ENCODE measurements at regions not wholly inside any gene's neighbourhood (a gene's known extent, or its start where the extent isn't known, plus 50 kb on each side); places are given as distances from the start of the nearest gene placed in this dataset.

GRCh38 chr7:132680590-132680989 is 104.3 kb upstream of the PLXNA4 start:
- ATAC-seq, result no peak
- TF ChIP-seq, protein P1, sequence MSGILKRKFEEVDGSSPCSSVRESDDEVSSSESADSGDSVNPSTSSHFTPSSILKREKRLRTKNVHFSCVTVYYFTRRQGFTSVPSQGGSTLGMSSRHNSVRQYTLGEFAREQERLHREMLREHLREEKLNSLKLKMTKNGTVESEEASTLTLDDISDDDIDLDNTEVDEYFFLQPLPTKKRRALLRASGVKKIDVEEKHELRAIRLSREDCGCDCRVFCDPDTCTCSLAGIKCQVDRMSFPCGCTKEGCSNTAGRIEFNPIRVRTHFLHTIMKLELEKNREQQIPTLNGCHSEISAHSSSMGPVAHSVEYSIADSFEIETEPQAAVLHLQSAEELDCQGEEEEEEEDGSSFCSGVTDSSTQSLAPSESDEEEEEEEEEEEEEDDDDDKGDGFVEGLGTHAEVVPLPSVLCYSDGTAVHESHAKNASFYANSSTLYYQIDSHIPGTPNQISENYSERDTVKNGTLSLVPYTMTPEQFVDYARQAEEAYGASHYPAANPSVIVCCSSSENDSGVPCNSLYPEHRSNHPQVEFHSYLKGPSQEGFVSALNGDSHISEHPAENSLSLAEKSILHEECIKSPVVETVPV (CRISPR knock-in tag; IDR thresholded peaks at IDR 0.05), result no peak
- TF ChIP-seq ZNF70 (CRISPR knock-in tag; IDR thresholded peaks at IDR 0.05), result no peak
- TF ChIP-seq TCF4 (CRISPR knock-in tag; IDR thresholded peaks at IDR 0.05; ENCODE audit: borderline replicate concordance), result no peak
- TF ChIP-seq GLIS3 (CRISPR knock-in tag; IDR thresholded peaks at IDR 0.05), result no peak
- TF ChIP-seq CREB5 (CRISPR knock-in tag; IDR thresholded peaks at IDR 0.05; ENCODE audit: low read depth), result no peak
- no peak for TF ChIP-seq ZC3H10 (CRISPR knock-in tag; IDR thresholded peaks at IDR 0.05)
- TF ChIP-seq ZFP30 (CRISPR knock-in tag; IDR thresholded peaks at IDR 0.05), result no peak

GRCh38 chr7:132678656-132679055 is 102.4 kb upstream of the PLXNA4 start:
- TF ChIP-seq OSR1 (CRISPR knock-in tag; IDR thresholded peaks at IDR 0.05) (no peak), ZNF70 (CRISPR knock-in tag; IDR thresholded peaks at IDR 0.05) (no peak), POU6F1 (CRISPR knock-in tag; IDR thresholded peaks at IDR 0.05; ENCODE audit: borderline replicate concordance, low read depth) (no peak), PPARA (CRISPR knock-in tag; IDR thresholded peaks at IDR 0.05; ENCODE audit: borderline replicate concordance) (no peak), CSDC2 (CRISPR knock-in tag; IDR thresholded peaks at IDR 0.05) (no peak), PATZ1 (CRISPR knock-in tag; IDR thresholded peaks at IDR 0.05; ENCODE audit: borderline replicate concordance) (no peak), CREB5 (CRISPR knock-in tag; IDR thresholded peaks at IDR 0.05; ENCODE audit: low read depth) (no peak), BACH2 (CRISPR knock-in tag; IDR thresholded peaks at IDR 0.05; ENCODE audit: borderline replicate concordance) (no peak), ZNF8 (CRISPR knock-in tag; IDR thresholded peaks at IDR 0.05) (no peak), ZNF565 (CRISPR knock-in tag; conservative IDR thresholded peaks at IDR 0.05; ENCODE audit: low read depth) (no peak), GLIS3 (CRISPR knock-in tag; IDR thresholded peaks at IDR 0.05) (no peak), ZC3H10 (CRISPR knock-in tag; IDR thresholded peaks at IDR 0.05) (no peak), TOX (CRISPR knock-in tag; IDR thresholded peaks at IDR 0.05; ENCODE audit: borderline replicate concordance) (no peak), TCF4 (CRISPR knock-in tag; IDR thresholded peaks at IDR 0.05; ENCODE audit: borderline replicate concordance) (no peak), ESRRG (CRISPR knock-in tag; IDR thresholded peaks at IDR 0.05) (no peak), ZFP30 (CRISPR knock-in tag; IDR thresholded peaks at IDR 0.05) (no peak), ZFP3 (CRISPR knock-in tag; IDR thresholded peaks at IDR 0.05) (no peak)
- TF ChIP-seq, protein P2, sequence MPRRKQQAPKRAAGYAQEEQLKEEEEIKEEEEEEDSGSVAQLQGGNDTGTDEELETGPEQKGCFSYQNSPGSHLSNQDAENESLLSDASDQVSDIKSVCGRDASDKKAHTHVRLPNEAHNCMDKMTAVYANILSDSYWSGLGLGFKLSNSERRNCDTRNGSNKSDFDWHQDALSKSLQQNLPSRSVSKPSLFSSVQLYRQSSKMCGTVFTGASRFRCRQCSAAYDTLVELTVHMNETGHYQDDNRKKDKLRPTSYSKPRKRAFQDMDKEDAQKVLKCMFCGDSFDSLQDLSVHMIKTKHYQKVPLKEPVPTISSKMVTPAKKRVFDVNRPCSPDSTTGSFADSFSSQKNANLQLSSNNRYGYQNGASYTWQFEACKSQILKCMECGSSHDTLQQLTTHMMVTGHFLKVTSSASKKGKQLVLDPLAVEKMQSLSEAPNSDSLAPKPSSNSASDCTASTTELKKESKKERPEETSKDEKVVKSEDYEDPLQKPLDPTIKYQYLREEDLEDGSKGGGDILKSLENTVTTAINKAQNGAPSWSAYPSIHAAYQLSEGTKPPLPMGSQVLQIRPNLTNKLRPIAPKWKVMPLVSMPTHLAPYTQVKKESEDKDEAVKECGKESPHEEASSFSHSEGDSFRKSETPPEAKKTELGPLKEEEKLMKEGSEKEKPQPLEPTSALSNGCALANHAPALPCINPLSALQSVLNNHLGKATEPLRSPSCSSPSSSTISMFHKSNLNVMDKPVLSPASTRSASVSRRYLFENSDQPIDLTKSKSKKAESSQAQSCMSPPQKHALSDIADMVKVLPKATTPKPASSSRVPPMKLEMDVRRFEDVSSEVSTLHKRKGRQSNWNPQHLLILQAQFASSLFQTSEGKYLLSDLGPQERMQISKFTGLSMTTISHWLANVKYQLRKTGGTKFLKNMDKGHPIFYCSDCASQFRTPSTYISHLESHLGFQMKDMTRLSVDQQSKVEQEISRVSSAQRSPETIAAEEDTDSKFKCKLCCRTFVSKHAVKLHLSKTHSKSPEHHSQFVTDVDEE (CRISPR knock-in tag; IDR thresholded peaks at IDR 0.05), result no peak
- TF ChIP-seq, protein P1 (CRISPR knock-in tag; IDR thresholded peaks at IDR 0.05), result no peak
- ATAC-seq, result no peak
